ENCODE measurements at regions not wholly inside any gene's neighbourhood (a gene's known extent, or its start where the extent isn't known, plus 50 kb on each side); places are given as distances from the start of the nearest gene placed in this dataset.

GRCh38 chr4:108280072-108280471, 111.3 kb upstream of the LEF1 start:
- TF ChIP-seq GATA2 (IDR thresholded peaks at IDR 0.05; ENCODE audit: low read depth, low read length) (no peak), GATA3 (IDR thresholded peaks at IDR 0.05; ENCODE audit: low read depth, low read length) (no peak)

Measured in SH-SY5Y (cell line).